B cell (primary cell): ENCODE measurements at regions not wholly inside any gene's neighbourhood (a gene's known extent, or its start where the extent isn't known, plus 50 kb on each side); places are given as distances from the start of the nearest gene placed in this dataset.

Experiments
- ATAC-seq: fragments of 200-7000 bp; cut with Tn5 transposase; one replicate; pipeline ENCODE4 v1.10.0; 2021; ENCODE audit warnings: low read depth, mild to moderate bottlenecking, moderate number of reproducible peaks, moderate library complexity
- CTCF ChIA-PET: fragments of 350-600 bp; sonication (Branson Sonifier 250); formaldehyde crosslinking; loops from one replicate; lab custom pipeline; 2021; ENCODE audit warnings: antibody characterized with exemption, inconsistent platforms; lab: Charles Lee
- POLR2A ChIA-PET: fragments of 350-600 bp; sonication (Branson Sonifier 250); formaldehyde crosslinking; loops from one replicate; lab custom pipeline; 2021; ENCODE audit warnings: antibody characterized with exemption; lab: Charles Lee
- DNase-seq: peaks from one replicate; pipeline ENCODE4 v3.0.0; 2013
- H2AFZ ChIP-seq: 2 replicates; pipeline ENCODE4 v1.6.1; 2012; ENCODE audit warnings: mild to moderate bottlenecking, low read depth, low read length; ENCODE audit not compliant: insufficient read depth, poor library complexity, severe bottlenecking
- H3K27ac ChIP-seq, 2 donors: 1 replicate in 1 of 2; 2 replicates in 1 of 2; pipeline ENCODE4 v1.5.1; 2012 to 2013; ENCODE audit warnings: low read length in 2 of 2, mild to moderate bottlenecking in 2 of 2, moderate library complexity in 1 of 2
- H3K27me3 ChIP-seq, 4 experiments: fragments of 200-600 bp in 1 of 4; sonication (generic) in 1 of 4; replicated peaks in 1 of 4; 1 replicate in 2 of 4; 2 replicates in 2 of 4; pipeline versions ENCODE4 v1.6.1 to v1.7.0; 2013 to 2016; ENCODE audit warnings: low read length in 3 of 4, mild to moderate bottlenecking in 2 of 4, mixed read lengths in 1 of 4, moderate library complexity in 1 of 4; ENCODE audit not compliant: insufficient read depth in 4 of 4, control insufficient read depth in 3 of 4; ENCODE audit errors: control extremely low read depth in 1 of 4
- H3K36me3 ChIP-seq, 2 experiments: replicated peaks in 1 of 2; 1 replicate in 1 of 2; 2 replicates in 1 of 2; pipeline versions ENCODE4 v1.6.1 to v1.7.1; 2013; ENCODE audit warnings: low read length in 1 of 2; ENCODE audit not compliant: insufficient read depth in 2 of 2, control insufficient read depth in 1 of 2; ENCODE audit errors: control extremely low read depth in 1 of 2, extremely low read depth in 1 of 2
- H3K4me1 ChIP-seq, 2 donors: fragments of 200-600 bp in 1 of 2; sonication (generic) in 1 of 2; 1 replicate in 1 of 2; 2 replicates in 1 of 2; pipeline versions ENCODE4 v1.5.1 to v1.6.1; 2013 to 2017; ENCODE audit warnings: low read length in 2 of 2; ENCODE audit not compliant: control insufficient read depth in 2 of 2, insufficient read depth in 2 of 2
- H3K4me2 ChIP-seq: replicated peaks from 2 replicates; pipeline ENCODE3; 2012; ENCODE audit warnings: mild to moderate bottlenecking, low read depth, low read length; ENCODE audit not compliant: poor library complexity, severe bottlenecking
- H3K4me3 ChIP-seq, 5 experiments: fragments of 200-600 bp in 1 of 5; sonication (generic) in 1 of 5; 1 replicate in 3 of 5; 2 replicates in 2 of 5; pipeline versions ENCODE4 v1.5.1 to v1.7.0; 2011 to 2016; ENCODE audit warnings: low read length in 4 of 5, mild to moderate bottlenecking in 4 of 5, low read depth in 2 of 5, control low read depth in 1 of 5, moderate library complexity in 1 of 5; ENCODE audit not compliant: insufficient read depth in 1 of 5; ENCODE audit errors: control extremely low read depth in 1 of 5, extremely low read depth in 1 of 5
- H3K79me2 ChIP-seq: fragments of 200-600 bp; sonication (generic); one replicate; pipeline ENCODE4 v1.6.0; 2016; ENCODE audit warnings: low read length; ENCODE audit not compliant: control insufficient read depth, insufficient read depth
- H3K9ac ChIP-seq: fragments of 200-600 bp; sonication (generic); 2 replicates; pipeline ENCODE4 v1.6.1; 2017; ENCODE audit warnings: mild to moderate bottlenecking, low read length, moderate library complexity
- H3K9me3 ChIP-seq, 3 donors: one replicate each; pipeline versions ENCODE4 v1.6.1 to v1.7.1; 2013; ENCODE audit warnings: low read length in 2 of 3; ENCODE audit not compliant: control insufficient read depth in 2 of 3, insufficient read depth in 1 of 3; ENCODE audit errors: control extremely low read depth in 1 of 3
- H4K20me1 ChIP-seq: 2 replicates; pipeline ENCODE4 v1.6.0; 2012; ENCODE audit warnings: mild to moderate bottlenecking, low read length; ENCODE audit not compliant: insufficient read depth, control insufficient read depth, poor library complexity, severe bottlenecking
- H3K27ac Mint-ChIP-seq: one replicate; pipeline ENCODE4 v1.8.0; 2021; ENCODE audit warnings: mixed read lengths
- H3K27me3 Mint-ChIP-seq: one replicate; pipeline ENCODE4 v1.8.0; 2021; ENCODE audit warnings: mixed read lengths
- H3K4me1 Mint-ChIP-seq: one replicate; pipeline ENCODE4 v1.8.0; 2021; ENCODE audit warnings: mixed read lengths
- H3K4me3 Mint-ChIP-seq: one replicate; pipeline ENCODE4 v1.8.0; 2021; ENCODE audit warnings: mixed read lengths
- H3K9me3 Mint-ChIP-seq: one replicate; pipeline ENCODE4 v1.8.0; 2022; ENCODE audit warnings: mixed read lengths; ENCODE audit not compliant: insufficient read depth
- CTCF ChIP-seq: fragments of 200-600 bp; IDR thresholded peaks from one replicate; pipeline ENCODE4 v1.8.0; 2022; ENCODE audit warnings: antibody characterized with exemption, mild to moderate bottlenecking
- EZH2 ChIP-seq: IDR thresholded peaks from 2 replicates; pipeline ENCODE4 v1.6.1; 2012; ENCODE audit warnings: borderline replicate concordance, low read depth, mild to moderate bottlenecking, moderate library complexity, low read length; ENCODE audit not compliant: insufficient read depth, poor library complexity, severe bottlenecking
- WGBS: methylation state at CpG from one replicate; pipeline ENCODE4 v1.1.5; 2013; ENCODE audit warnings: missing lambda C conversion rate; ENCODE audit not compliant: insufficient coverage; 5-methylcytosine and 5-hydroxymethylcytosine counted together
- intact Hi-C: fragments of 100-400 bp; cut with micrococcal nuclease; formaldehyde crosslinking; loops from one replicate; pipeline ENCODE4 v1.10.0; 2022

GRCh38 chr4:101594588-101594987, 195.9 kb upstream of the BANK1 start:
- Histone ChIP-seq H3K4me1 (peaks cover 10 to 14% of the 10 kb centered on the region in 2 donors), H3K4me2 (no peak overlapping the region), H3K27me3 (no peaks in the 10 kb centered on the region), H2AFZ (no peak overlapping the region), H3K9ac (no peak overlapping the region), H3K27ac (no peak overlapping the region), H3K79me2 (no peaks in the 10 kb centered on the region), H3K9me3 (no peaks in the 10 kb centered on the region), H3K4me3 (no peak overlapping the region), H3K36me3 (no peaks in the 10 kb centered on the region), H4K20me1 (no peaks in the 10 kb centered on the region)
- WGBS, result no CpG with 5 or more reads among the region's 11 CpGs
- ChIA-PET CTCF (no interaction called here), POLR2A (interaction anchor here (0.6 to 0.7 kb wide), 2 partner anchors 115 to 380 kb away, joined by 3 read pairs; no protein-coding TSS in a partner anchor)
- no peak for DNase-seq
- Mint-ChIP-seq H3K27me3 (no peaks in the 10 kb centered on the region), H3K4me1 (peaks cover 15% of the 10 kb centered on the region), H3K4me3 (no peak overlapping the region), H3K27ac (no peak overlapping the region), H3K9me3 (no peaks in the 10 kb centered on the region)
- intact Hi-C loops, result loop anchor here (10.0 kb wide), 1 partner anchor 140 kb away; no protein-coding TSS in a partner anchor
- ATAC-seq, result no peak
- no peak for TF ChIP-seq EZH2
- no peak for TF ChIP-seq CTCF

DNA sequence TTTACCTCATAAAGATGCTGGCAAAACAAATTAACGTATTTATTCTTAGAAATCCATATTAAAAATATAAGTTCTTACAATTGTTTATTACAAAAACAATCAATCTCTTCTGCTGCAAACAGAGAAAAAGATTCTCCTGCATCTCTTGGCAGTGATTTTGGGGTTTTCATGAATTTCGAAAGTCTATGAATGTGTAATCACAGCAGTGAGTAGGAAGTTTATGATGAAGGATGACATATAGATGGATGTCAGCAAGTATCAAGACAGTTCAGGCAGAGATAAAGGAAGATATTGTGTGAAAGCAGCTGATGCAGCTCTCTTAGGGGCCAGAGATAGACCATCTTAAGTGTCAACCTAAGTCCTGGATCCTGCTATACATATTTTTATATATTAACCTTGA, 196.9 kb upstream of the BANK1 start:
- Histone ChIP-seq H3K9me3 (no peaks in the 10 kb centered on the region), H3K27me3 (no peaks in the 10 kb centered on the region), H2AFZ (no peak overlapping the region), H3K27ac (no peak overlapping the region), H3K4me3 (no peak overlapping the region), H3K9ac (no peak overlapping the region), H3K79me2 (no peaks in the 10 kb centered on the region), H3K4me2 (no peak overlapping the region), H3K4me1 (peaks cover 10 to 14% of the 10 kb centered on the region in 2 donors), H4K20me1 (no peaks in the 10 kb centered on the region), H3K36me3 (no peaks in the 10 kb centered on the region)
- ChIA-PET POLR2A (no interaction called here), CTCF (no interaction called here)
- TF ChIP-seq EZH2 (no peak), CTCF (no peak)
- no peaks in the 10 kb centered on the region for H3K9me3 Mint-ChIP-seq
- ATAC-seq (no peak), DNase-seq (no peak)
- no peaks in the 10 kb centered on the region for H3K27me3 Mint-ChIP-seq
- no CpG with 5 or more reads among the region's 2 CpGs for WGBS
- intact Hi-C loops, result loop anchor here (10.0 kb wide), 1 partner anchor 141 kb away; no protein-coding TSS in a partner anchor
- H3K4me1 Mint-ChIP-seq, result peaks cover 15% of the 10 kb centered on the region
- H3K4me3 Mint-ChIP-seq, result no peak overlapping the region
- H3K27ac Mint-ChIP-seq, result no peak overlapping the region
